Peyer's patch (tissue), 4 donors: ENCODE measurements at regions not wholly inside any gene's neighbourhood (a gene's known extent, or its start where the extent isn't known, plus 50 kb on each side); places are given as distances from the start of the nearest gene placed in this dataset.

Experiments used
- POLR2A ChIP-seq, 2 donors: fragments of 450-650 bp; IDR thresholded peaks; one replicate each; pipeline ENCODE4 v1.5.1; 2017; ENCODE audit warnings: antibody characterized with exemption in 2 of 2, mild to moderate bottlenecking in 2 of 2, moderate library complexity in 2 of 2
- TF ChIP-seq, protein P1 (sequence below), 6 experiments: fragments of 450-650 bp in 4 of 6; fragments of 200-600 bp in 2 of 6; sonication (generic) in 1 of 6; IDR thresholded peaks; one replicate each; pipeline ENCODE4 v1.5.1; 2017 to 2019; ENCODE audit warnings: antibody characterized with exemption in 6 of 6, mild to moderate bottlenecking in 3 of 6, moderate library complexity in 1 of 6

DNA sequence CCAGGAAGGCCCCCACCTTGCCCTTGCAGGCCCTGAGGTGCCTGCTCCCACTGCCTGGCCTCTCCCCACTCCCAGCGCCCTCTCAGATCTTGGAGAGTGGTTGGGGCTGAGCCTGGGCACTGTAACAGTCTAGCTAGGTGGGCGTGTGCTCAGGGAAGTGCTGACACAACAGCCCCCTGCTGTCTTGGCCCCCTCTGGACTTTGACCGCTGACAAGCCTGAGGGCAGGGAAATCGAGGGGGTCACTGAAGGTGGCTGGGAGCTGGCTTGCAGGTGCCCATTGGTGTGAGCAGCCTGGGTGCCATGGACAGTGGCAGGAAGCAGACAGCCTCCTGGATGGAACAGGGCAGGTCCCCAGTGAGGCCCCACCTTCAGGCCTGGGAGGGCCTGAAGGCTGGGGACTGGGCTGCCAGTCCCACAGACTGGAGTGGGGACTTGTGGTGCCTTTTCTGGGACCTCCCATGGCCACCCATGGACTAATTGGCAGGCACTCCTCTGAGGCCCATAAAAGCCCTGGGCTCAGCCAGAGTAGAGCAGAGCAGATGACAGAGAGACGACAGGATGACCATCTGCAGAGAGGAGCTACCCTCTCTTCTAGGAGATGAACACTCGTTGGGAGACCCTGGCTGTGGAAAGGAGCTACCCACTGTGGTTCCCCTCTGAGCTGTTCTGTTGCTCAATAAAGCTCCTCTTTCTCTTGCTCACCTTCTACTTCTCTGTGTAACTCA, 158.6 kb upstream of the SLC38A2 start:
- TF ChIP-seq, protein P1, sequence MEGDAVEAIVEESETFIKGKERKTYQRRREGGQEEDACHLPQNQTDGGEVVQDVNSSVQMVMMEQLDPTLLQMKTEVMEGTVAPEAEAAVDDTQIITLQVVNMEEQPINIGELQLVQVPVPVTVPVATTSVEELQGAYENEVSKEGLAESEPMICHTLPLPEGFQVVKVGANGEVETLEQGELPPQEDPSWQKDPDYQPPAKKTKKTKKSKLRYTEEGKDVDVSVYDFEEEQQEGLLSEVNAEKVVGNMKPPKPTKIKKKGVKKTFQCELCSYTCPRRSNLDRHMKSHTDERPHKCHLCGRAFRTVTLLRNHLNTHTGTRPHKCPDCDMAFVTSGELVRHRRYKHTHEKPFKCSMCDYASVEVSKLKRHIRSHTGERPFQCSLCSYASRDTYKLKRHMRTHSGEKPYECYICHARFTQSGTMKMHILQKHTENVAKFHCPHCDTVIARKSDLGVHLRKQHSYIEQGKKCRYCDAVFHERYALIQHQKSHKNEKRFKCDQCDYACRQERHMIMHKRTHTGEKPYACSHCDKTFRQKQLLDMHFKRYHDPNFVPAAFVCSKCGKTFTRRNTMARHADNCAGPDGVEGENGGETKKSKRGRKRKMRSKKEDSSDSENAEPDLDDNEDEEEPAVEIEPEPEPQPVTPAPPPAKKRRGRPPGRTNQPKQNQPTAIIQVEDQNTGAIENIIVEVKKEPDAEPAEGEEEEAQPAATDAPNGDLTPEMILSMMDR (IDR thresholded peaks at IDR 0.05): no peak
- TF ChIP-seq POLR2A (IDR thresholded peaks at IDR 0.05): no peak
